ENCODE measurements at regions not wholly inside any gene's neighbourhood (a gene's known extent, or its start where the extent isn't known, plus 50 kb on each side); places are given as distances from the start of the nearest gene placed in this dataset.

DNA sequence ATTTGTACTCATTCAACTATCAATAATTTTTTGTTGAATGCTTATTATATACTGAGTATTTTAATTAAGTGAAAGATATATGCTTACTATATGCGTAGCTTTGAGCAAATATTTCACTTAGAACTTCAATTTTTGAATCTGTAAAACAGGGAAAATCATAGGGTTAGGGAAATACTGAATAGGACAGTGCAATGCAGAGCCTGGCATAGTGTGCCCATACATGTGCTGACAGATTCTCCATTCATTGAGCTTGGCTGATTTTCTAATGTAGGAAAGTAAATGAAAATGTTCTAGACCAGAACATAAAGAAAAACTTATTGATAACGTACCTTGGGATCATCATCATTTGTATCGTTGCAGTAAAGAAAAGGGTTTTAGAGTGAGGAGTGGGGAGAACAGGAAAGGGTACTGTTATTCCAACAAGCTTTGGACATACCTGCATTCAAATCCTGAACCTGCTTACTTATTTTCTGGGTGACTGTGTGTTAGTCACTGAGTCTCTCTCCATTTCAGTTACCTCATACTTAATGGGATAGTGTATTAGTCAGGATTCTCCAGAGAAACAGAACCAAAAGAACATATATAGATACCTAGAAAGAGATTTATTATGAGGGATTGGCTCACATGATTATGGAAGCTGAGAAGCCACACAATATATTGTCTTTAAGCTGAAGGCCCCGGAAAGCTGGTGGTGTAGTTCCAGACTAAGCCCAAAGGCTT lies 436.4 kb downstream of the ADAMTS20 start:
- DNase-seq: no peak

DNA sequence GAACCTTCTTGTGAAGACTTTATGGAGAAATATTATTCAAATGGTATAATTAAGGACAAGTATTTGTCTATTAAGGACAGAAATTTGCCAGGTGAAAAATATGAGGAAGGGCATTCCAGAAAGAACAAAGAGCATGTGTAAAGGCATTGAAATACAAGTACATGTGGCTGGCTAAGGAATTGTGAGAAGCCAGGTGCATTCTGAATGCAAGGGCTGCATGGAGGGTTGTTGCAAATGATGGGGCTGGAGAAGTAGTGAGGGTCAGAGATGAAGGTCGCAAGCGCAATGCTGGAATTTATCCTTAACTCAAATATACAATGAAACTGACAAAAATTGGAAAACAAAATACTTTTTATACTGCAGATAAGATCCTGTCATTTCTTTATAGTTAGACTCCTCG lies 437.7 kb downstream of the ADAMTS20 start:
- DNase-seq: no peak

DNA sequence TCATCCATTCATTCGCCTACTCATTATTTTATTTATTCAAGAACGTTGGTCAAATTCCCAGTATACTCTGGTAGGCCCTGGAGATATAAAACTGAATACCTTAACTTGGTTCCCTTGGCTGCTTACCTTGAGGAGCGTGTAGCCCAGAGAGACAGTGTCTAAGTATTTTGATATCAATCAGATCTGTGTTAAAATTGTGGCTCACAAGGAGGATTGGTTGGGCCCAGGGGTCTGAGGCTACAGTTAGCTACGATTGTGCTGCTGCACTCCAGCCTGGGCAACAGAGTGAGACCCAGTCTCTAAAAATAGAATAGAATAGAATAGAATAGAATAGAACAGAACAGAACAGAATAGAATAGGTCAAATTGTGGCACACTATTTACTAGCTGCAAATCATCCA lies 438.4 kb downstream of the ADAMTS20 start:
- DNase-seq: no peak

DNA sequence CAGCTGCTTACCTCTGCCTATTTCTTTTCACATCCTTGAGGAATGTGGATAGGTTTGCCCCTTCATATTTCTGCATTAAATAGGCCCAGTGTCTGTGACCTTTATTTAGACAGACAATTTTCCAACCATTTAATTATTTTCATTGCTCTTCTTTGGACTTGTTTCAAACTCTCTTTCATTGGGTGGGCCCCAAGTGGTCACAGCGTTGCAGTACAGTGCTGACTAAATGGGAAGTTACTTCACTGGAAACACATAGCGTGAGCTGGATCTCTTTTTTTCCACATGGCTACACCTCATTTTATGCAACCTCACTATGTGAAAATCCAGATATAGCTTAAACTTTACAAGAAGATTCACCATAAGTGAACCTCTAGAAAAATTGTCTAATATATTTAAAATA lies 438.9 kb downstream of the ADAMTS20 start:
- DNase-seq: no peak

DNA sequence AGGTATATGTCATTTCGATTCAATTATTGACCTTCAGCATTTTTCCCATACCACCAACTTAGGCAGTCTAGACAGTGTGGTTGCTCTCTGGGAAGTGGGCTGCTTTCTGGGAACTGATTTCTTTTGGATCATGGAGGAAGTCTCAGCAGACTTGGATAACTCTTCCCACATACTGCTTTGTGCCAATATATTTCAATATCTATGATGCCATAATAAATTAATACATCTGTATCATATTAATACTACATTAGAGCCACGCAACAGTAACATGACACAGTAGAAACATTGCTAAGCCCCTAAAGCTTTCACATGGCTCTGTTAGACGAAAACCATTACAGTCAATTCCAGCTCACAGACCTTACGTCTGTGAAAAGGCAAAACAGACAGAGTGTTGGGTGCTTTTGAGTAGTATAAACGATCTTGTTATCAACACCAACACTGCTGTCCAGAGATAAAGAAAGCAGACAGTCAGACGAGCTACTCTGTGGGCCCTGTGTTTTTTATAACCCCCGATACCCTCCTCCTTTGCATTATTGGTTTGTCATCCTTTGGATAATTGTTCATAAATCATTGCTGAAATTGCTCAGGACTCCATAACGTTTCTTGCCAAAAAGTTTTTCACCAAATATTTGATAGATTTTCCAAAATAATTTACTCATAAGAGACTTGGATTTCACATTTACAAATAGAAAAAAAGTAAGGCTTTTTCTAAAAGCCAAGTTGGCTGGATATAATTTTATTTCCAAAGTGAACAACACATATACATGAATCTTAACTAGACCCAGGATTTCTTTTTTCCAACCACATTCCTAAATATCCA lies 439.7 kb downstream of the ADAMTS20 start:
- no peak for DNase-seq

DNA sequence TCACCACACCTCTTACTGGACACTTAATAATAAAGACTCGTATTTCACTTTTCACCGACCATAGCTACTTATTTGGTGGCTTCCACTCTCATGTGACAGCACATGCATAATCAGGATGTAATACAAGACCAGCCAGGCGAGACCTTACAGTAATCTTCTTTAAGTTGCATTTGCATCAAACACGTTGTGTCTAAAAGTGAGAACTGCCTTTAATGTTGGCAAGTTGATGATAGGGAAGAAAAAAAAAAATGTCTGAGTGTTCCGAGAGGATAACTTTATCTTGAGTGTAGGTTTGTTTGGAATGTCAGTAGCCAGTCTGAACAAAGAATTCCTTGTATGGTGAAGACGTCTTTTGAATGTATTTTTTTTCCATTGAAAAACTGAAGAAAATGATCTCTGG lies 440.4 kb downstream of the ADAMTS20 start:
- DNase-seq: no peak

DNA sequence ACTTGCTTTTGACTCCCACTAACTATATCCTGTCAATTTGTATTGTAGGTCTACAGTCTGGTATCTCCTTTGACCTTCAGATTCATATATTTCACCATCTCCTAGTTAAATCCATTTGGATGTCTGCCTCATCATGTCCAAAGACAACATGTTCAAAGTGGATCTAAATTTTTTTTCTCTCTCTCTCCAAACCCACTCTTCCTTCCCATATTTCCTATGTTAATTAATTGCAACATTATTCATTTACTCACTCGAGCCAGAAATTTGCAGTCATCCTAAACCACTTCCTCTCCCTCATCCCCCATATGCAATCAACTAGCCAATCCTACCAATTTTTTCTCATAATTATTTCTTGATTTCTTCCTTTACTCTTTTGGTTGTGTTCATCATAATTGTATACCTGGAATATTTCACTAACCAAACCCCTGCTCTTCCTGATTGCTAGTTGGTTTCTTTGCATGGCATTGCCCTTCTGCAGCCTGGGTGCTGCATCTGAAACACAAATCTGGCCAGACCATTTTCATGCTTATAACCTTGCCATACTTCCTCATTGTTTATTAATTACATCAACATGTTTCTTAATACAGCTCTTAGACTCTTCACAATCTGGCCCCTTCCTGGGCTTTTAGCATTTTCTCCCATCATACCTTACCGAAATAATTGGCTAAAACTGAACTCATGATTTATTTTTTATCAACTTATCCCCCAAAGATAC lies 442.2 kb downstream of the ADAMTS20 start:
- no peak for DNase-seq

DNA sequence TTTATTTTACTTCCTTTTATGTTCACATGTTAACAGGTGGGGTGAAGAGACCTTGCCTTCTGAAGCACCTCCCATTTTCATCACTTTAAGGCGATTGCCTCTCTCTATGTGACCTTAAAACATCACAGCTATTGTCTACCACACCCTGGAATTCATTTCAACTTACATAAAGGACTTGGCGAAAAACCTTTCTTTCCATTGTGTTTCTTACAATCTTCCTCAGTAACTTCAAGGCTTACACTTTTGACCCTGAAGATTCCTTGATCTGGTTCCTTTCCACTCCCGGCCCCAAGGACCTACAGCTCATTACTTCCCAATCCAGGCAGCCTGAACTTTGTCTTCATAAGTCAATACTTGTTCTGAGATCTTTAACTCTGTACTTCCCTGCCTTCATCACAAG lies 443.3 kb downstream of the ADAMTS20 start:
- no peak for DNase-seq

DNA sequence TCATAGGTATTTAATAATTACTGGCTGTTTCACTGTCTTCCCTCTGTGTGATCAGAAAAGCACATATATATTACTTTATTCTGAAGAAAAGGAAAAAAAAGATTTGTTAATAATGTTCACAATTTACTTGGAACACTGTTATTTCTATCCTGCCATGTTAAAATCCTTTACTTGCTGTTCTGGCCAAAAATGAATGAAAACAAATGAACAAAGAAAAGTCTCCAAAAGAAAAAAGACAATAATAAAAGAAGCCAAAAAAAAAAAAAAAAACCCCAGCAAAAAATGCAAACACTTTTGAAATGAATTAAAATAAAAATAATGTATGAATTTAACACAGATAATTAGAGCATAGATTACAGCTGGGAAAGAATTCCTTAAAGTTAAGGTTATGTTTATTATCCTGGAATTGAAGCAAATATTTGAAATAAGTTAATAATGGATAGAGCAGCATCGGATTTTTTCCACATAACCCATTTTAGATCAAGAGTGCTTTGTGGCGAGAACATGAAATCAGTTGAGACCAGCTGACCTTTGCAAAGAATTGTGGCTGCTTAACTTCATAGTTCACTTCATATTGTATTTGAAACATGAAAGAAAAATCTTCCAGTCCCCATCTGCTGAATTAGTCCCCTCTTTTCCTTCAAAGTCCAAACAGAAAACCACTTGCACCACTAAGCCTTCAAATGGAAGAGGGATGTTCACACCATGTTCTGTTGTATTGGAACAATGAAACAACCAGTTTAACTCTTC lies 444.8 kb downstream of the ADAMTS20 start:
- DNase-seq: no peak

DNA sequence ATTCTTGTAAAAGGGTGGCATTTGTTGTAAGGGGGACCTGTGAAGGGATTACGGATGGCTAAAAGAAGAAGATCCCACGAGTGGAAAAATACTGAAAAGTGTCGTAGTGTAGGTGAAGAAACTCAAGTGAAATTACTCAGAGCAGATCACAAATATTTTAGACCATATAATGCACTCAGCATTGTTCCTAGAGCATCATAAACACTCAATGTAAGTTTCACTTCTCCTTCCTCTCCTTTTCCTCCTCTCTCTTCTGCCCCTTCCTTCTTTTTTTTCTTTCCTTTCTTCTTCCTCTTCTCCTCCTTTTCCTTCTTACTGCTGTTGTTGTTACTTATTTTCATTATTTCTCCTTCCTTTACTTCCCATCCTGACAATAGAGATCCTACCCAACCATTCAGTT lies 445.6 kb downstream of the ADAMTS20 start:
- DNase-seq: no peak

DNA sequence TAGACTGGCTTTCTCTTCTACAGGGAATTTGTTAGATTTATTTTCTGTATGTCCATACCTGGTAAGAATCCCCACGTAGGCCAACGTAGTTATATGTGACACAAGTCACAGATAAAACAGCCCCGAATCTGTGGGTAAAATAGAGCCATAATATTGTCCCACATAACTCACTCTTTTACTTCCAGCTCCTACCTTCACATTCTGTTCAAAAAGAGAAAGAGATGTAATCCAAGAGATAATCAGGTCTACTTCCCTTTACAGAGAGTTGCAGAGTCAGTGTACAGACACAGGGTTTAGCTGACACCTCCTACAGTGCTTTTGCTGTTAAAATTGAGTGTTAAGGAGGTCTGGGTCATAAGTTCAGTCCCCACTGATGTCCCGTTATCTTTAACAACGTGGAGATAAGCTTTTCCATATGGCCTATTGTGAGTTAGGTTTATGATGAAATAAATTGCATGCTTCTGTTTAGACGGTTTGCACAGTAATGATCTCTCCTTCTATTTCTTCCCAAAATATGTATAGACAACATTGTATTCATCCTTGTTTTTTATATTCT lies 446.5 kb downstream of the ADAMTS20 start:
- no peak for DNase-seq

DNA sequence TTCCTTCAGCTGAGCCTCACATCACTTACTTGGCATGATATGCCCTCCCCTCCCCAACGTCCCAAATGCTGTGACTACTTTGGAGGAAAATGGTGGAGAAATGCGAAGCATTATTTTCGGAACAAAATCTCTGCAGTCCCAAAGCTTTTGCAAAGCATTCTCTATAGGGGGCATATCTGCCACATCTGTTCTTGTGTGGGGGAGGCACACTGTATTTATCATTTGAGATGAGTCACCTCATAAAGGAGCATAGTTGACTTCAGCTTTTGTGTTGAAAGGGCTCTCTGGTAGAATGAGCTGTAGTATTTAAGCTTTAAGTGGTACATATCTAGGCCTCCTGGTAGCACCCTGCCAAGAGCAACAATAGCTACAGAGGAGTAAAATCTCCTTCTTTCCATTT lies 447.5 kb downstream of the ADAMTS20 start:
- no peak for DNase-seq

DNA sequence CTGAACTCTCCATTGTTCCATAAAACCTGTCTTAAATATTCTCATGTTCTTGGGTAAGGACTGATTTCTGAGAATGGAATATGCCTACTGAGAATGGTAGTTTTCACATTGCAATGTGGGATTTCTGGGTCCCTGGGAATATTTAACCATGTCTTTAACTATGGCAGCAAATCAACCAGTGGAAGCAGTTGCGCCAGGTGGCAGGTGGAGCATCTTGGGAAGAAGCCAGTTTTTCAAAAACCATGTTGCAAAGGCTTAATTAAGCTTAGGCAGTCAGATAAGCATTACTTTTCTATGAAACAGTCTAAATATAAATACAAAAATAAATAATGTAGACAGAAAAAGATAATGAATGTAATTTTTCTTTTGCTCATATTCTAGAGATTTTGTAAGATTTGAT lies 448.1 kb downstream of the ADAMTS20 start:
- DNase-seq: no peak

DNA sequence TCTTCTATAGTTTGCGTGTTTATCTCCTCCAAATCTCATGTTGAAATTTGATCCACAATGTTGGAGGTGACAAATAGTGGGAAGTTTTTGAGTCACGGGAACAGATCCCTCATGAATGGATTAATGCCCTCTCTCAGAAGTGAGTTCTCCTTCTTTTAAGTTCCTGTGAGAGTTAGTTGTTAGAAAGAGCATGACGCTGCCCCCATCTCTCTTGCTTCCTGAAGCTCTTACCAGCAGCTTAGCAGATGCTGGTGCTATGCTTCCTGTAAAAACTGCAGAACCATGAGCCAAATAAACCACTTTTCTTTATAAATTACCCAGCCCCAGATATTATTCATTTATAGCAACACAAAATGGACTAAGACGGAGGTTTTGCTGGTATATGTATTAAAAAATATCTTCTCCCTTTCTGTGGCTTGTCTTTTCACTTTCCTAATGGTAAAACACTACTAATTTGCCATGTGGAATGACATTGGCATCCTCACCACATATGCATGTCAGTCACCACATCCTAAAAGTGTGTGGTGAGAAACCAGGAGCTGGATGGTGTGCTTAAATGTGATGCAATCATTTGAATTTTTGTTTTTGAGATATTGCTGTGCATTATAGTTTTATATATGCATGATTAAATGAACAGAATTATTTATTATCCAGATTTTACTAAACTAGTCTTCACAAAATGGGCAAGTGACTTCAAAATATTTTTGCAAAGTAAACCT lies 449.3 kb downstream of the ADAMTS20 start:
- no peak for DNase-seq

DNA sequence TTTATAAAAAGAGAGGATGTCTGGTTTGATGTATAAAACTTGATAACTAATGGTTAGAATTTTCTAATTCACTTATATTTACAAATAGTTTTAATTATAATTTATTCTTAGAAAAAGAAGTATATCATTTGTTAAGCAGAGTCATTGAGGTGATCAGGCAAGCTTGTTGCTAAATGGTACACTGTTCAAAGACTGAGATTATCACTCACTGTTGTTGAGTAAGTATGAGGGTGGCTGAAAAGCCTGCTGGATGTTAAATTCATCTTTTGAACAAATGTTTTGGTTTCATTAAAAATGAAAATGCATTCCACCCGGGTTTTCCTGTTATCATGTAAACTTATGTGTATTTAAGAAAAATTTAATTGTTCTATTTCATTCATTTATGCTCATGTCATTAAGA lies 451.8 kb downstream of the ADAMTS20 start:
- DNase-seq: no peak

DNA sequence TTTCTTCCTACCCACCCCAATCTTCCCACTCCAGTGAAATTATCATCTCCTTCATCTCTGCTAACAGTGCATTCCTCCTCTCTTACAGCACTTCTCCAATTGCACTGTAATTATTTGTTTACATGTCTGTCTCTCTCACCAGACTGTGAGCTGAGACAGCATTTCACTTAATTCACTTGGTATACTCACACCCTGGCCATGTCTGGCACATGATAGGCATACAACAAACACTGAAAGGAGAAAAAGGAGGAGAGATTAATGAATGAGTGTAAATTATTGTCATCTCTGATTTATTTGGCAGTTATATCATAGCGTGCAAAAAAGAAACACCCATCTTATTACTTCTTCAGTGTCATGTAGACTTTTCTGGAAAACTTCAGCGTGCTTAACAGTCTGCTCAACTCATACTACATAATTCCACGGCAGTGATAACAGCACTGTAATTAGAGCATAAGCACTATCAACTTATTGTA lies 452.3 kb downstream of the ADAMTS20 start:
- no peak for DNase-seq

DNA sequence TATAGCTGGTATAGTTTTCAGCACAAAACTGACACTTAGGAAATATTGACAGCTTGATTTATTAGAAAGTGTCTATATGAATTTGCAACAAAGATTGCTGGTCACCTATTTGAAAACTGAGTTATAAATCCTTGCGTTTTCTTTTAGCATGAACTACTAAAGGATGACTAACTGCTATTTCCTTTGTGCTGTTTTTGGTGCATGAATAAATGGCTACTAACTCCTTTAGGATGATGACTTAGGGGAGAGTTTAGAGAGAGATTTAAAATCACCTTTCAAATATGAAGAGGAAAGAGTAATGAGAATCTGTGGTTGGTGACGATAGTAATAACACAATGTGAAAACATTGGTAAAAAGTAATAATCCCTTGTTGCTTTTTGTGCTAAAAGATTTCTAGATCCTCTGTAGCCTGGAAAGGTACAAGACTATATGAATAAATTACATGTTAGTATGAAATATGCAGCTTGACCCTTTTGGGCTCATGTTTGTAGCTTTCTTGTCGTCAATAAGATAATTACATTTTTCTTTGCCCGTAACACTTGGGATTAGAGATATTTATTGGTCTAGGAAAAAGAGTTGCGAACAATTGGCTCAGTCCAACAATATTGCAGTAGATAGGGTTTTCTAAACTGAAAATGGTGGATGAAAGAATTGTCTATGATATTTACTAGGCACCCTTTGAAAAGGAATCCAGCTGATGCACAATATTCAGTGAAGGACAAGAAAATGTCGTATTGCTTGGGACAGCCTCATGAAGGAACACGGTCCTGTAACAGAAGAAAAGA lies 453.0 kb downstream of the ADAMTS20 start:
- DNase-seq: no peak

DNA sequence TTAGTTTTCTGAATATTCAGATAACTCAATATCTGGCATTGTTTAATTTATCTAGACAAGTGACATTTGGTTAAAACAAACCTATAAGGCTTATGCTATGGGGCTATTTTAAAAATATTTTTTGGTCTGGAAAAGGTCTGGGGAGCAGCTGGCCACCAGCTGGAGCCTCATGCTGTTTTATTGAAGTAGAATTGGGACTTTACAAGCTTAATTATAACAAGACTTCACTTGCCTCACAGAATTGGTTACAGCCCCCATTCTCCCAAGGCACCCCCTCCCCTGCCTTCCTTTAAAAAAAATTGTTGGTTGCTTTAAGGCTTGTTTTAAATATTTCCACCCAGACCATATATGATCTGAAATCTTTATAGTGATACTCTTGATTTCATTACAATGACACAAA lies 453.9 kb downstream of the ADAMTS20 start:
- no peak for DNase-seq

DNA sequence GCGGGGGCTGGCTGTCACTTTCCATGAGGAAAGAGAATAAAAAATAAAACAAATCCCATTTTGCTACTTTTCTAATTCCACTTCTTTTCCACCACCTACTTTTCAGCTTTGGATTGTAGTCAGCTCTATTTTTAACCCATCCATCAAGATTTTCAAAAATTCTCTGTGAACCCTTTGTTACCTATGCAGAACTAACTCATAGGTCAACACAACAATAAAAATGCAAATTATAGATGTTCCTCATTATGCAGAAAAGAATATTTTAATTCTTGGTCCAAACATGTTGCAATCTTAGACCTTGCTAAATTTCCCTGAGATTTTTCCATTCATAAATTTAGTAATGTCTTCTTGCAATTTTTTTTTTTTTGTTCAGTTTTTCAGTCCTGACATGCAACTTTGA lies 454.5 kb downstream of the ADAMTS20 start:
- no peak for DNase-seq

DNA sequence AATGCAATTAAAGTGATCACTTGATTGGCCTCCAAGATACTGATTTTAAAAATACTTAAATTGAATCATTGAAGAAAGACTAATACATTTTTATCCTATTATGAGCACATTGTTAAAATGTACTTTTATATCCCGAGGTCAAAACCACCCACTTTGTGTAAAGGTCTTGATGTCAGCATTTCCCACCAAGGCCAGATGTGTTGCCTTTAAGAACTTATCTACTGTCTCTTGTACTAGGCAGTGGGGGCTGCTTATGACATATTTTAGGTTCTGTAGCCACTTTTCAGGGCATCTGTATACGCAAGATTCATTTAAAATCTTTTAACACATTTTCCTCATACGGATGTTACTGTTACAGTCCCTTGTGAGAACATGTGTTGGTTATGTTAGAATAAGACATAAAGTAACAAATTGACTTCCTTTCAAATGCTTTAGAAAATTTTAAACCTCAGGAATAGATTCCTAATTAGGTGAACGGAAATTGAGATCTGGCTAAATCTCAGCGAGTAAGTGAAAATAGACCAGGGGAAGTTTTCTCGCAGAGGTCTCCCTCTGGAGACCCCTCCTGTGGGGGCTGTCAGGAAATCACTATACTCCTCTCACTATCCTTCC lies 456.2 kb downstream of the ADAMTS20 start:
- DNase-seq: no peak
